ENCODE measurements at regions not wholly inside any gene's neighbourhood (a gene's known extent, or its start where the extent isn't known, plus 50 kb on each side); places are given as distances from the start of the nearest gene placed in this dataset.
A peak's percentile ranks its signal among the peaks of the same experiment; 100 is the strongest.

DNA sequence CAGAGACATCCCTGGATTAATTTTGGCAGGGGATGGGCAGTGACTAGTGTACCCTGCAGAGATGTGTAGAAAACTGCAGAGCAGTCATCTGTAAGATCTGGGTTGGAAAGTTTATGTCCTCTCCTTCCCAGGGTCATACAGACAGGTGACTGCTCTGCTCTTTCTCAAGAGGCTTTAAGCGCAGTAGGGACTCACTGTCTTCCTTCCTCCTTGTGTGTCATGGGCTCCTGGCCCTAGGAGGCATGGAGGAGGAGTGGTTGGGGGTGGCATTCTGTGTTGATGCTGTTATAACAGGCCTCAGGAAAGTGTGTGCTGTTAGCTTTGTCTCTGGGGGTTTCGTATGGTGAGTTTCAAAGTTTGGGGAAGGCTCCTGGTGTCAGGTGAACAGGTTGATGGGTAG lies 130.5 kb upstream of the MGAT5 start:
- no peak for ATAC-seq (ENCODE audit: low read depth)
- Histone ChIP-seq H3K9ac (ENCODE audit: low read depth, low read length) (no peak overlapping the region), H3K4me2 (ENCODE audit: low read depth, low read length) (peak overlapping the region; percentile 43), H4K8ac (ENCODE audit: low read depth in 2 of 2, low read length in 2 of 2) (no peak overlapping the region), H4K20me1 (ENCODE audit: insufficient read depth, low read length) (peaks cover 73% of the 10 kb centered on the region), H3K4me1 (ENCODE audit: control insufficient read depth, insufficient read depth, low read length) (peaks cover 33% of the 10 kb centered on the region), H2BK120ac (ENCODE audit: low read depth, low read length) (no peak overlapping the region), H2AFZ (replicated peaks; ENCODE audit: low read length, poor library complexity) (no peak overlapping the region), H3K9me1 (ENCODE audit: insufficient read depth, low read length) (peaks cover 37% of the 10 kb centered on the region), H3K18ac (ENCODE audit: low read depth, low read length) (no peak overlapping the region), H2BK5ac (ENCODE audit: low read depth, low read length, poor library complexity, severe bottlenecking) (no peak overlapping the region), H3K4ac (ENCODE audit: low read depth, low read length) (peak overlapping the region; percentile 13; the same call in 1 of the 2 replicates), H3K9me3 (ENCODE audit: control insufficient read depth, insufficient read depth, low read length) (no peaks in the 10 kb centered on the region), H3K4me3 (ENCODE audit: insufficient read depth, low read depth, low read length) (no peak overlapping the region), H3K36me3 (ENCODE audit: control insufficient read depth, insufficient read depth, low read length) (peaks cover 5% of the 10 kb centered on the region), H2AK9ac (replicated peaks; ENCODE audit: low read depth, low read length, poor library complexity) (no peak overlapping the region), H3K23ac (ENCODE audit: low read depth, low read length) (peak overlapping the region; percentile 10; the same call in 1 of the 2 replicates), H3K56ac (ENCODE audit: extremely low read depth, insufficient read depth, low read length) (no peak overlapping the region), H2BK20ac (ENCODE audit: low read depth, low read length) (no peak overlapping the region), H2AK5ac (ENCODE audit: low read depth, low read length) (no peak overlapping the region), H3K14ac (replicated peaks; ENCODE audit: low read depth, low read length) (peak overlapping the region; percentile 12; the same call in 1 of the 2 replicates), H3K27ac (ENCODE audit: insufficient read depth, low read length) (no peak overlapping the region), H4K91ac (ENCODE audit: insufficient read depth, low read depth, low read length) (peak overlapping the region; percentile 18; the same call in 1 of the 2 replicates), H4K5ac (ENCODE audit: low read depth, low read length) (no peak overlapping the region), H2BK15ac (ENCODE audit: low read depth, low read length) (no peak overlapping the region; the same call in 2 of the 3 replicates), H3K27me3 (ENCODE audit: control insufficient read depth, insufficient read depth, low read length) (no peaks in the 10 kb centered on the region), H3K79me1 (ENCODE audit: low read depth in 1 of 2, low read length in 2 of 2) (peaks cover 30 to 75% of the 10 kb centered on the region in 2 experiments)
- intact Hi-C loops (cut with micrococcal nuclease) (no loop called here), in situ Hi-C loops (cut with MboI; ENCODE audit: low sequenced_read_pairs) (no loop called here), dilution Hi-C loops (cut with HindIII; ENCODE audit: low sequenced_read_pairs, unreplicated experiment) (no loop called here)
- CTCF ChIA-PET: interaction anchor here (1.6 kb wide), 1 partner anchor 237 kb away, joined by 4 read pairs; no protein-coding TSS in a partner anchor
- POLR2A ChIA-PET (ENCODE audit: unreplicated experiment): no interaction called here
- no peak for DNase-seq
- no CpG with 5 or more reads among the region's 2 CpGs for WGBS, 2 experiments (ENCODE audit: extremely low coverage in 2 of 2, insufficient read length in 1 of 2)
- TF ChIP-seq SMC3 (IDR thresholded peaks at IDR 0.05; ENCODE audit: low read depth, low read length): no peak
- TF ChIP-seq MXI1 (IDR thresholded peaks at IDR 0.05; ENCODE audit: borderline replicate concordance, low read depth, low read length): no peak
- TF ChIP-seq, protein P1, sequence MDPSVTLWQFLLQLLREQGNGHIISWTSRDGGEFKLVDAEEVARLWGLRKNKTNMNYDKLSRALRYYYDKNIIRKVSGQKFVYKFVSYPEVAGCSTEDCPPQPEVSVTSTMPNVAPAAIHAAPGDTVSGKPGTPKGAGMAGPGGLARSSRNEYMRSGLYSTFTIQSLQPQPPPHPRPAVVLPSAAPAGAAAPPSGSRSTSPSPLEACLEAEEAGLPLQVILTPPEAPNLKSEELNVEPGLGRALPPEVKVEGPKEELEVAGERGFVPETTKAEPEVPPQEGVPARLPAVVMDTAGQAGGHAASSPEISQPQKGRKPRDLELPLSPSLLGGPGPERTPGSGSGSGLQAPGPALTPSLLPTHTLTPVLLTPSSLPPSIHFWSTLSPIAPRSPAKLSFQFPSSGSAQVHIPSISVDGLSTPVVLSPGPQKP (IDR thresholded peaks at IDR 0.05; ENCODE audit: borderline replicate concordance, low read depth, low read length): no peak
- TF ChIP-seq MAFK (IDR thresholded peaks at IDR 0.05; ENCODE audit: low read depth, low read length): no peak
- TF ChIP-seq, protein P2, sequence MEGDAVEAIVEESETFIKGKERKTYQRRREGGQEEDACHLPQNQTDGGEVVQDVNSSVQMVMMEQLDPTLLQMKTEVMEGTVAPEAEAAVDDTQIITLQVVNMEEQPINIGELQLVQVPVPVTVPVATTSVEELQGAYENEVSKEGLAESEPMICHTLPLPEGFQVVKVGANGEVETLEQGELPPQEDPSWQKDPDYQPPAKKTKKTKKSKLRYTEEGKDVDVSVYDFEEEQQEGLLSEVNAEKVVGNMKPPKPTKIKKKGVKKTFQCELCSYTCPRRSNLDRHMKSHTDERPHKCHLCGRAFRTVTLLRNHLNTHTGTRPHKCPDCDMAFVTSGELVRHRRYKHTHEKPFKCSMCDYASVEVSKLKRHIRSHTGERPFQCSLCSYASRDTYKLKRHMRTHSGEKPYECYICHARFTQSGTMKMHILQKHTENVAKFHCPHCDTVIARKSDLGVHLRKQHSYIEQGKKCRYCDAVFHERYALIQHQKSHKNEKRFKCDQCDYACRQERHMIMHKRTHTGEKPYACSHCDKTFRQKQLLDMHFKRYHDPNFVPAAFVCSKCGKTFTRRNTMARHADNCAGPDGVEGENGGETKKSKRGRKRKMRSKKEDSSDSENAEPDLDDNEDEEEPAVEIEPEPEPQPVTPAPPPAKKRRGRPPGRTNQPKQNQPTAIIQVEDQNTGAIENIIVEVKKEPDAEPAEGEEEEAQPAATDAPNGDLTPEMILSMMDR (conservative IDR thresholded peaks at IDR 0.05; ENCODE audit: low read depth, low read length): no peak
- no peak for TF ChIP-seq MAZ (IDR thresholded peaks at IDR 0.05; ENCODE audit: borderline replicate concordance, low read depth, low read length)
- TF ChIP-seq, protein P3, sequence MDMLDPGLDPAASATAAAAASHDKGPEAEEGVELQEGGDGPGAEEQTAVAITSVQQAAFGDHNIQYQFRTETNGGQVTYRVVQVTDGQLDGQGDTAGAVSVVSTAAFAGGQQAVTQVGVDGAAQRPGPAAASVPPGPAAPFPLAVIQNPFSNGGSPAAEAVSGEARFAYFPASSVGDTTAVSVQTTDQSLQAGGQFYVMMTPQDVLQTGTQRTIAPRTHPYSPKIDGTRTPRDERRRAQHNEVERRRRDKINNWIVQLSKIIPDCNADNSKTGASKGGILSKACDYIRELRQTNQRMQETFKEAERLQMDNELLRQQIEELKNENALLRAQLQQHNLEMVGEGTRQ (IDR thresholded peaks at IDR 0.05; ENCODE audit: low read depth, low read length): no peak
- no peak for TF ChIP-seq CHD1 (IDR thresholded peaks at IDR 0.05; ENCODE audit: low read depth, low read length)
- TF ChIP-seq RCOR1 (IDR thresholded peaks at IDR 0.05; ENCODE audit: insufficient replicate concordance, low read length): no peak
- no peak for TF ChIP-seq BHLHE40 (IDR thresholded peaks at IDR 0.05; ENCODE audit: low read depth, low read length)
- no peak for TF ChIP-seq RAD21 (IDR thresholded peaks at IDR 0.05; ENCODE audit: low read length)
- no peak for TF ChIP-seq RFX5 (IDR thresholded peaks at IDR 0.05; ENCODE audit: low read depth, low read length)
- no peak for TF ChIP-seq POLR2A (IDR thresholded peaks at IDR 0.05; ENCODE audit: low read depth, low read length)
- no peak for TF ChIP-seq NFE2L2 (IDR thresholded peaks at IDR 0.05; ENCODE audit: low read depth, low read length)
- TF ChIP-seq CEBPB (IDR thresholded peaks at IDR 0.05; ENCODE audit: low read depth, low read length): no peak
- TF ChIP-seq FOS (IDR thresholded peaks at IDR 0.05; ENCODE audit: low read depth, low read length): no peak
- BruUV-seq (replicated peaks): no TSS peak
